NB4 (cell line): ENCODE measurements at regions not wholly inside any gene's neighbourhood (a gene's known extent, or its start where the extent isn't known, plus 50 kb on each side); places are given as distances from the start of the nearest gene placed in this dataset.

Experiments used
- CTCF ChIP-seq: IDR thresholded peaks from one replicate; pipeline ENCODE4 v1.5.1; 2012; ENCODE audit warnings: low read depth, low read length
- MAX ChIP-seq: IDR thresholded peaks from 2 replicates; pipeline ENCODE4 v1.6.1; 2011; ENCODE audit warnings: low read depth, low read length
- MYC ChIP-seq: IDR thresholded peaks from 2 replicates; pipeline ENCODE4 v1.6.1; 2011; ENCODE audit warnings: low read depth, low read length
- POLR2A ChIP-seq: IDR thresholded peaks from 2 replicates; pipeline ENCODE4 v1.6.1; 2011; ENCODE audit warnings: mild to moderate bottlenecking; ENCODE audit not compliant: insufficient read length; ENCODE audit errors: extremely low read depth

- TF ChIP-seq CTCF (no peak), POLR2A (no peak), MAX (no peak), MYC (no peak)
Measured at GRCh38 chr12:96134200-96134599, 60.0 kb upstream of the ELK3 start.
